ENCODE measurements at regions not wholly inside any gene's neighbourhood (a gene's known extent, or its start where the extent isn't known, plus 50 kb on each side); places are given as distances from the start of the nearest gene placed in this dataset.

- Histone ChIP-seq H3K4me3 (ENCODE audit: low read depth, low read length) (no peak overlapping the region), H3K36me3 (no peaks in the 10 kb centered on the region), H3K27ac (no peak overlapping the region), H3K9me3 (ENCODE audit: severe bottlenecking) (no peaks in the 10 kb centered on the region), H3K27me3 (ENCODE audit: insufficient read depth, low read depth, severe bottlenecking) (peaks cover 10% of the 10 kb centered on the region)
- no peak for TF ChIP-seq CTCF (IDR thresholded peaks at IDR 0.05; ENCODE audit: low read depth, low read length)
- no peak for DNase-seq
Observed at GRCh38 chr4:181757910-181758660, 485.1 kb upstream of the TENM3 start.

- Histone ChIP-seq H3K36me3 (no peaks in the 10 kb centered on the region), H3K9me3 (ENCODE audit: severe bottlenecking) (no peaks in the 10 kb centered on the region), H3K4me3 (ENCODE audit: low read depth, low read length) (no peak overlapping the region), H3K27ac (no peak overlapping the region), H3K27me3 (ENCODE audit: insufficient read depth, low read depth, severe bottlenecking) (peaks cover 6% of the 10 kb centered on the region)
- no peak for TF ChIP-seq CTCF (IDR thresholded peaks at IDR 0.05; ENCODE audit: low read depth, low read length)
- DNase-seq = no peak
Observed at GRCh38 chr4:181760560-181760959, 482.6 kb upstream of the TENM3 start.

- Histone ChIP-seq H3K36me3 (no peaks in the 10 kb centered on the region), H3K27me3 (ENCODE audit: insufficient read depth, low read depth, severe bottlenecking) (peaks cover 6% of the 10 kb centered on the region), H3K27ac (no peak overlapping the region), H3K9me3 (ENCODE audit: severe bottlenecking) (no peaks in the 10 kb centered on the region), H3K4me3 (ENCODE audit: low read depth, low read length) (no peak overlapping the region)
- no peak for DNase-seq
- no peak for TF ChIP-seq CTCF (IDR thresholded peaks at IDR 0.05; ENCODE audit: low read depth, low read length)
Observed at GRCh38 chr4:181761156-181761555, 482.0 kb upstream of the TENM3 start.

GRCh38 chr4:181766061-181766548, 477.1 kb upstream of the TENM3 start:
- Histone ChIP-seq H3K4me3 (ENCODE audit: low read depth, low read length) (no peak overlapping the region), H3K9me3 (ENCODE audit: severe bottlenecking) (no peaks in the 10 kb centered on the region), H3K27me3 (ENCODE audit: insufficient read depth, low read depth, severe bottlenecking) (no peaks in the 10 kb centered on the region), H3K27ac (no peak overlapping the region), H3K36me3 (no peaks in the 10 kb centered on the region)
- DNase-seq = no peak
- no peak for TF ChIP-seq CTCF (IDR thresholded peaks at IDR 0.05; ENCODE audit: low read depth, low read length)

GRCh38 chr4:181770971-181771370, 472.2 kb upstream of the TENM3 start:
- DNase-seq = no peak
- Histone ChIP-seq H3K36me3 (no peaks in the 10 kb centered on the region), H3K9me3 (ENCODE audit: severe bottlenecking) (no peaks in the 10 kb centered on the region), H3K4me3 (ENCODE audit: low read depth, low read length) (no peak overlapping the region), H3K27ac (no peak overlapping the region), H3K27me3 (ENCODE audit: insufficient read depth, low read depth, severe bottlenecking) (peaks cover 2% of the 10 kb centered on the region)
- TF ChIP-seq CTCF (IDR thresholded peaks at IDR 0.05; ENCODE audit: low read depth, low read length) = no peak

- Histone ChIP-seq H3K27ac (no peak overlapping the region), H3K27me3 (ENCODE audit: insufficient read depth, low read depth, severe bottlenecking) (peaks cover 2% of the 10 kb centered on the region), H3K4me3 (ENCODE audit: low read depth, low read length) (no peak overlapping the region), H3K36me3 (no peaks in the 10 kb centered on the region), H3K9me3 (ENCODE audit: severe bottlenecking) (no peaks in the 10 kb centered on the region)
- TF ChIP-seq CTCF (IDR thresholded peaks at IDR 0.05; ENCODE audit: low read depth, low read length) = no peak
- no peak for DNase-seq
Observed at GRCh38 chr4:181775298-181775697, 467.9 kb upstream of the TENM3 start.
